GM21619 (cell line): ENCODE measurements at regions not wholly inside any gene's neighbourhood (a gene's known extent, or its start where the extent isn't known, plus 50 kb on each side); places are given as distances from the start of the nearest gene placed in this dataset.

ENCODE experiments used
- ATAC-seq: cut with Tn5 transposase; IDR thresholded peaks from one replicate; pipeline ENCODE4 v1.9.1; 2021; ENCODE audit not compliant: unreplicated experiment

- no peak for ATAC-seq
These were observed 184.8 kb downstream of the IRX5 start for GRCh38 chr16:55115506-55115905.

GRCh38 chr16:55116165-55116920 lies 185.7 kb downstream of the IRX5 start:
- no peak for ATAC-seq

DNA sequence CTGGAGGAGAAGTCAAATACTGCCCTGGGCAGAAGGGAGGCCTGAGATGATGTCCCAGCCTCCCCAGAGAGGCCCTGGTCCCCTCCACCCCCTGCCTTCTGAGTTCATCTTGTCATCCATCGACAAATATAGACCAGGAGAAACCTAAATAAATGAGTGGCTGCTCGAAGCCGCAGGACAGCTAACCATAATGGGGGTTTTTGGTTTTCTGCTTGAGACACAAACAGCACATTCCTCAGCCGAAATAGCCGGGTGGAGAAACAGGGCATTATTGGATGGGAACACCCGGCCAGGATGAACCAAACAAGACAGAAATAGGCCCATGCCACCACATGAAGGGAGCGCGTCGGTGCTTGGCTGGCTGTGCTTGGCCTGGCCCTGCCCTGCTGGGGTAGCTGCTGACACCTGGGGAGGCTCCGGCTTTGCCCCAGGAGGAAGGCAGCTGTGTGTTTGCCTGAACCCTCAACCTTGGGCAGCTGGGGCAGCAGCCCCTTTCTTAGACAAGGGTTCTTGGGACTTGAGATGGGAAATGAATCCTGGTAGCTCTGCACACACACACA lies 188.1 kb downstream of the IRX5 start:
- ATAC-seq: no peak

- no peak for ATAC-seq
These were observed 189.7 kb downstream of the IRX5 start for GRCh38 chr16:55120408-55120807.

DNA sequence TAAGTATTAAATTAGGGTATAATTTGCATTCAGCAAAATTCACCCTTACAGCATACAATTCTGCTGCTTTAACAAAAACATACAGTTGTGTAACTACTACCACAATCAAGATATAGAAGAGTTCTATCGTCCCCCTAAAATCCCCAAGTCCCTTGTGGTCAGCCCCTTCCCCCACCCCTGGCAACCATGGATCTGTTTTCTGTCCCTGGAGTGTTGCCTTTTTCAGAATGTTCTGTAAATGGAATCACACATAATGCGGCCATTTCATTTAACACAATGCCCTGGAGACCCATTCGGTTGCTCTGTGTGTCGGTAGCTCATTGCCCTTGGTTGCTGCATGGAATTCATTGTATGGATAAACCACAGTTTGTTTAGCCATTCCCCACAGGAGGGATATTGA lies 190.2 kb downstream of the IRX5 start:
- no peak for ATAC-seq

GRCh38 chr16:55123652-55124051 lies 193.0 kb downstream of the IRX5 start:
- no peak for ATAC-seq

DNA sequence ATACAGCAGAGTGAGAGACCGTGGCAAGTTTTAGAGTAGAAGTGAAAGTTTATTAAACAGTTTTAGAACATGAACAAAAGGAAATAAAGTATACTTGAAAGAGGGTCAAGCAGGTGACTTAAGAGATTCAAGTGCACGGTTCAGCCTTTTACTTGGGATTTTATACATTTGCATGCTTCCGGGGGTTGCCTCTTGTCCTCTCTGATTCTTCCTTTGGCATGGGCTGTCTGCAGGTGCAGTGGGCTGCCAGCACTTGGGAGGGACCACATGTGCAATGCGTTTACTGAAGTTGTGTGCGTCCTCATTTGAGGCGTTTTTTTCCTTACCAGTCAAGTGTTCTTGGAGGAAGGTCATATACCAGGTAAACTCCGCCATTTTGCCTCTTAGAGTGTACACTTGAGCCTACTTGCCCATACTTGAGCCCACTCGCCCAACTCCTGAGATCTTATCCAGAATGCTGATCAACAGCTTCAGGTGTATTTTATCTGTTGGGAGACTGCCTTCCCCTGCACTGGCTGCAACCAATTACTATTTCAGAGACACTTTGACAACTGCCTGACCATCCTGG lies 195.2 kb downstream of the IRX5 start:
- ATAC-seq: no peak

- no peak for ATAC-seq
These were observed 195.8 kb downstream of the IRX5 start for GRCh38 chr16:55126456-55126855.

DNA sequence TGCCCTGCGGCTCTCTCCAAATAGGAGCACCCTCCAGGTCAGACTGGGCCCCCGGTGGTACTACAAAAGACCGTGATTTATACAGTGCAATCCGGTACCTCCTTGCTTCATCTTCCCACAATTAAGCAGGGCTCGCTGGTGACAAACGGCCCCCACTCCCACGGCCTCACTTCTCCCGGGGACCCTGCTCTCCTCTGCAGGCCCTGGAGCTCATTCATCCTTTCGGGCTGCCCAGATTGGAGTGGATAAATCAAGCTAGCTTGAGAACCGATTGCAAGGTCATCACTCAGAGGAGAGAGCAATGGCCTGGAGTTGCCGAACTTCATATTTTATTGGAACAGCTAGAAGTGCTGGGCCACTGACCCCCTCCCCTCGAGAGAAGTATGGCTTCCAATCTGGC lies 193.5 kb upstream of the IRX6 start:
- no peak for ATAC-seq

DNA sequence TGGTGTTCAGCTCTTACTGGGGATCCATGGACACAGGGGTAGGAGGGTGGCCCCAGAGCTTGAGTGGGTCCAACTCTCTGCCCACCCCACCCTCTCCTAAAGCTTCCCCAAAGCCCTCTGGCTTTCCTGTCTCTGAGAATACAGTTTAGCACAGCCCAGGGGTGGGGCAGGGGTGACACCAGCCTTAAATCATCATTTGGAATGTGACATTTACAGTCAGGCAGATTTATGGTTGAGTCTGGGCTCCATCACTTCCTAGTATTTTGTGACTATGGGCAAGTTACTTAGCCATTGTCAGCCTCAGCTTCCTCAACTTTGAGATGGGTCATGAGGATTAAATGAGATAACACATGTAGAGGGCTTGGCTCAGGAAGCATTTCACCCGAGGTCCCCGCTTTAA lies 193.1 kb upstream of the IRX6 start:
- ATAC-seq: no peak

DNA sequence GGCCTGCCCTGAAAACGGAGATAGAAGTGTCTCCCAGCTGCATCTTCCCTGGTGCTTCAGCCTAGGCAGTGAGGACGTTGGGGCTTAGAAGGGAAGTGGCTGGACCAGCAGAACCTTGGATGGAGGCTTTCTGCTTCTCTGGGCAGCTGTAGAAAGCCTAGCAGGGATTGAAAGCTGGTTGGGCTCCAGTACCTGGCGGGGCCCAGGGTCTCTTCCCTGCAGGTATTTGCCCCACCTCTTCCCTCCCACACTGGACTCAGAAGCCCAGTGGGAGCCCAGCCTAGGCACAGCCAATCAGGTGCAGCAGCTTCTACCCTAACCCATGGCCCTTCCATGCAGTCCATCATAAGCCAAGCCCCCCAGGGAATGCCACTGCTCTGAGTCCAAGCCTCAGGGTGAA lies 190.3 kb upstream of the IRX6 start:
- no peak for ATAC-seq

DNA sequence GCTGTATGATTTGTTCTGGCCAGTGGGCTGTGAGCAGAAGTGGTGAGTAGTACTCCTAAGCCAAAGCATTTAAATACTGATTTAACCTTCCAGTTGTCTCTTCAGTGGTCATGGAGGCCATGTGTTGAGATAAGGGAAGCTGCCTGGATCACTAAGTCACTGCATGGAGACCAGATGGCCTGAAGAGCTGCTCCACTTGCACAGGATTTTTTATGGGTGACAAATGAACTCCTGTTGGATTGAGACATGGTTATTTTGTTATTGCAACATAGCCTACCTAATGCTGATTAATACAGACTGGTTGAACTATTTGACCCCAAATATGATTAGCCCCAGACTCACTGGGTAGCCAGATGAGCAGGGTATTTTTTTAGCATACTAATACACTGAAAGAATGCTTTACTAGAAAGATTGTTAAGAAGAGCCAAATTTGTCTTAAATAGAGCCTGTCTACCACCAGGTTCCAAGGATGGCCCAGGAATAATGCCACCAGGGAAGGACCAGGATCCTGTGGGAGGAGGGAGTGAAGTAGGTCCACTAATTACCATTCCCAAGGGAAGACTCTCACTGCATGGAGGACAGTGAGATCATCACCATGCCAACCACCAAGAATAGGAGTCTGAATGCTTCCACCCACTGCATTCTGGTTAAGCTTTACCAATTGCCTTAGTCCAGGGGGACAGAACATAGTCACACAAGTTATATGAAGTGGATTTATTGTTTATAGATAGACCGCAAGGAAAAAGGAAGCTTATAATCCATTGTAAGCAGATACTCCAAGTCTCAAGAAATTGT lies 187.4 kb upstream of the IRX6 start:
- no peak for ATAC-seq

DNA sequence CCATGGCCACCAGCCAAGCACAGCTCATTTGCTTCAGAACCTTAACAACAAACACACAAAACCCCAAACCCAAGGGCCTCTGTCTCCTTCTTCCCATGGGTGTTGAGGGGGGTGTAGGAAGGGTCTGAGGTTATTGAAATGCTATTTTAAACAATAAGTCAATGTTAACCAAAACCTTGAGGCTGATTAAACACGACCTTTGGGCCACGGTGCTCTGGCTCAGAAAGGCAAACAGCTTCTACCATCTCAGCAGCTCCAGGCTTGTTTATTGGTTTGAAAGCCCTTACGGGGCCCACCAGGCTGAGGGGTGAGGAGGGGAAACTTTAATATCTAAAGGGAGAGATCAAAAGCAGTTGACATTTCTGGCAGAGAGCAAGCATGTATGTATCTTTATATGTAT lies 185.7 kb upstream of the IRX6 start:
- ATAC-seq: no peak

GRCh38 chr16:55142405-55142804 lies 181.6 kb upstream of the IRX6 start:
- ATAC-seq: no peak

- no peak for ATAC-seq
These were observed 179.4 kb upstream of the IRX6 start for GRCh38 chr16:55144651-55145050.

DNA sequence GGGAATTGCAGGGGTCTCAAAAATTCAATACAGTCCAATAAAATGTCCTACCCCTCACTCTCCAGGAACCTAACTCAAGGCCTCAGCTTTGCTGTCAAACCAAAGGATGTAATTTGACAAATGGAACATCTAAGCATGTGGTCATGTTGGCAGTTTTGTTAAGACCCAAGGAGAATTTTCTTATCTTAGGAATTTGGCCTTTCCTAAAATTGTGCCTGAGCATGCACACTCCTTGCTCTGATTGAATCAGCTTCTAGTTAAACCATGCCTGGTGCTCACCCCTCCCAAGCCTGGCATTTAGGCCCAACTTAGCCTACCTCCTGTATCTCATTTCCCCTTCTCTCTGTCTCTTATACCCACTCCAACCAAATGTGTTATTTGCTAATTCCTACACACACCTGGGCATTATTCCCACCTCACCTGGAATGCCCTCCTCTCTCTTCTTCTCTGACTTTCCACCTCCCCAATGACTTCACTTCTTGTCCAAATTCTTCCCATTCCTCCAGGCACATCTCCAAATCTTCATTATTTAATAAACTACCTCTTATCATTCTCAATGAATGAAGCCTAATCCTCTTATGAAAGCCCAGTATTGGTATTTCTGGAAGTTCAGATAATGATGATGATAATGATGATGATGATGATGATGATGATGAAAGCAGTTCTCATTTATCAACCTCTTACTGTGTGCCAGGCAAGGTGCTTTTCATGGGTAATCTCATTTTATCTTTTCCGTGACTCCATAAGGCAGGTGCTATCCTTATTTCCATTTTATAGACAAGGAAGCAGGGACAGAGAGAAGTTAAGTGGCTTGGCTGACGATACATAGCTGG lies 178.0 kb upstream of the IRX6 start:
- no peak for ATAC-seq

GRCh38 chr16:55146966-55147365 lies 177.0 kb upstream of the IRX6 start:
- ATAC-seq: no peak

DNA sequence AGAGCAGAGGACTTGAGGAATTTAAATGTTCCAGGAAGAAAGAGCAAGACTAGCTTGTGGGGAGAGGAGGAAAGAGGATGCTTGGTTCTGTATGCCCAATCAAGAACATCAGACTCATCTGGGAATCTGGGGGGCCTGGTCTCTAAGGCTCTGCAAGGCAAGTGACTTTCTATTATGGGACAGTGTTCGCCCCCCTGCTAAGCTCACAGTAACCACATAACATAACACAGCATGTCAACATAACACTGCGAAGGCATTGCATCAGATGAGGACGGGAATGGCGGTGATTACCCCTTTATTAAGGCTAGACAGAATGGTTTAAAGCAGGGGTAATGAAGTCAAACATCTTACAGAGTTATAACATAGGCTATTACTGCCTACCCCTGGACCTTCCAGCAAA lies 176.6 kb upstream of the IRX6 start:
- no peak for ATAC-seq

DNA sequence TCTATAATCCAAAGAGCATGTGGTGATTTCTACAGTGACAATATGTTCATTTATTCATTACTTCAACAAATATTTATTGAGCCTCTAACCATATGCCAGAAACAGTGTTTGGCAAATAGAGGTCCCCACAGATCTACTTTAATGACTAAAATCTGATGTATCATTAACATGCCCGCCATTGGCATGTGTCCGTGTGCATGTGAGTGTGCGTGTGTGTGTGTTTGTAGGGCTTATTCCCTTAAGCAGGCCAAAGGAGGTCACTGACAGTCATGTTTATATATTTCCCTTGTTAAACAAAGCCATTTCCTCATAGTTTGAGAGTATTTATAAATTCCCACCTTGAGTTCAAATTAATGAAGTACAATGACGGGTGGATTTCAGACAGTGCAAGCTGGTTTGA lies 174.4 kb upstream of the IRX6 start:
- no peak for ATAC-seq

- no peak for ATAC-seq
These were observed 172.3 kb upstream of the IRX6 start for GRCh38 chr16:55151561-55152305.
